Fibroblast of villous mesenchyme (primary cell): ENCODE measurements at regions not wholly inside any gene's neighbourhood (a gene's known extent, or its start where the extent isn't known, plus 50 kb on each side); places are given as distances from the start of the nearest gene placed in this dataset.

ENCODE experiments used
- DNase-seq: peaks from one replicate; pipeline ENCODE4 v3.0.0-alpha.2; 2010; ENCODE audit warnings: low read depth
- H3K4me3 ChIP-seq: 2 replicates; pipeline ENCODE4 v1.5.1; 2011; ENCODE audit warnings: low read depth, mild to moderate bottlenecking, low read length
- TF ChIP-seq, protein P1 (sequence below): IDR thresholded peaks from 2 replicates; pipeline ENCODE4 v1.5.1; 2012; ENCODE audit warnings: low read depth, mild to moderate bottlenecking, low read length; ENCODE audit not compliant: insufficient read depth

DNA sequence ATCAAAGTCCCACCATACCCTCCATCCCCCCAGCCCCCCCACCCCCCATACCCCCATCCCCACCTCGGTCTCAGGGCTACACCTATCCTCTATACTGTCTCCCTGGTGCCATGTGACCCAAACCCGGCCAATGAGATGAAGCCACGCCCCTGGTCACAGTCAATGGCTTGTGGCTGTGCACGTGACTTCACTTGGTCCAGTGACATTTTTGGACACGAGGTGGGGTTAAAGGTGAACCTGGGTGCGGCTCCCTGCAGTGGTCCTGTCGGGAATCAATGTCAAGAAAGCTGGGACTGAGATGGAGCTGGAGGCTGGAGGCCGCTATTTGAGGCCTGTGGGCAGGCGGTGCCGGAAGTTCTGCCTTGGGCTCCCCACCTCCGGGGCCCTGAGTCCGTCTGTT, 100.7 kb upstream of the MAP1LC3B2 start:
- H3K4me3 ChIP-seq: no peak overlapping the region
- TF ChIP-seq, protein P1, sequence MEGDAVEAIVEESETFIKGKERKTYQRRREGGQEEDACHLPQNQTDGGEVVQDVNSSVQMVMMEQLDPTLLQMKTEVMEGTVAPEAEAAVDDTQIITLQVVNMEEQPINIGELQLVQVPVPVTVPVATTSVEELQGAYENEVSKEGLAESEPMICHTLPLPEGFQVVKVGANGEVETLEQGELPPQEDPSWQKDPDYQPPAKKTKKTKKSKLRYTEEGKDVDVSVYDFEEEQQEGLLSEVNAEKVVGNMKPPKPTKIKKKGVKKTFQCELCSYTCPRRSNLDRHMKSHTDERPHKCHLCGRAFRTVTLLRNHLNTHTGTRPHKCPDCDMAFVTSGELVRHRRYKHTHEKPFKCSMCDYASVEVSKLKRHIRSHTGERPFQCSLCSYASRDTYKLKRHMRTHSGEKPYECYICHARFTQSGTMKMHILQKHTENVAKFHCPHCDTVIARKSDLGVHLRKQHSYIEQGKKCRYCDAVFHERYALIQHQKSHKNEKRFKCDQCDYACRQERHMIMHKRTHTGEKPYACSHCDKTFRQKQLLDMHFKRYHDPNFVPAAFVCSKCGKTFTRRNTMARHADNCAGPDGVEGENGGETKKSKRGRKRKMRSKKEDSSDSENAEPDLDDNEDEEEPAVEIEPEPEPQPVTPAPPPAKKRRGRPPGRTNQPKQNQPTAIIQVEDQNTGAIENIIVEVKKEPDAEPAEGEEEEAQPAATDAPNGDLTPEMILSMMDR: no peak
- no peak for DNase-seq

DNA sequence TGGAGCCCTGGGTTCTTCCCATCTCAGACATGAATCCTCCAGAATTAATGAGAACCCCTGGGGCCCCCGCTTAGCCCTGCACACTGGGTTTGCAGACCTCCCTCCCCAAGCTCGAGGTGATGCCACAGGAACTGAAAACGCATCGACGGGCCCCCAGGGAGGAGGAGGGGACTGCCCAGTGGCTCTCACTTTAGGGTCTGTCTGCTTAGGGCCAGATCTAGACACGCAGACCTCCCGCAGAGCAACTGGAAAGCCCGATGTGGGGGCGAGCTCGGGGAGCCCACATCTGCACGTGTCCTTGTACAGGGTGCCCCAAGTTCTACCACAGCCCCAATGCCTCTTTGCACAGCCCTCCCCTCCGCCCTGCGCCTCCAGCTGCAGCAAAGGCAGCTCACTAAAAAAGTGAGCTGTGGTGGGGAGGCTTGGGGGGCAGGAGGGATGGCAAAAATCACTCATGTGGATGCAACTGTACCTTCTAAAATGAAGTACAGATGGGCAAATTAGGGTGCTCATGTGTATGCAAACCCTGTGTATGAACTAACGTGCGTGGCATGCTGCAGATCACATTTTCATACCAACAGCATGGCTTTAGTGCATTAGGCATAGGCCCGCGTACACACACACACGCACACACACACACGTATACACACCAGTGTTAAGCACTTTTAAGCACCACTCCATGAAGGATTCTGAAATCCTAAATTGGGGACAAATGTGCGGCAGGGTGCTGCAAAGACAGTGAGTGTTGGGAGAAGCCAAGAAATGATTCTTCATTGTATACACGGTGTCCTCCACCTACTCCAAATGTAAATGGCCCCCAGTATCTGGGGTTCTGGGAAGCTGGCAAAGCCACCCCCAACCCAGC, 99.9 kb upstream of the MAP1LC3B2 start:
- no peak for DNase-seq
- TF ChIP-seq, protein P1: no peak
- no peak overlapping the region for H3K4me3 ChIP-seq

DNA sequence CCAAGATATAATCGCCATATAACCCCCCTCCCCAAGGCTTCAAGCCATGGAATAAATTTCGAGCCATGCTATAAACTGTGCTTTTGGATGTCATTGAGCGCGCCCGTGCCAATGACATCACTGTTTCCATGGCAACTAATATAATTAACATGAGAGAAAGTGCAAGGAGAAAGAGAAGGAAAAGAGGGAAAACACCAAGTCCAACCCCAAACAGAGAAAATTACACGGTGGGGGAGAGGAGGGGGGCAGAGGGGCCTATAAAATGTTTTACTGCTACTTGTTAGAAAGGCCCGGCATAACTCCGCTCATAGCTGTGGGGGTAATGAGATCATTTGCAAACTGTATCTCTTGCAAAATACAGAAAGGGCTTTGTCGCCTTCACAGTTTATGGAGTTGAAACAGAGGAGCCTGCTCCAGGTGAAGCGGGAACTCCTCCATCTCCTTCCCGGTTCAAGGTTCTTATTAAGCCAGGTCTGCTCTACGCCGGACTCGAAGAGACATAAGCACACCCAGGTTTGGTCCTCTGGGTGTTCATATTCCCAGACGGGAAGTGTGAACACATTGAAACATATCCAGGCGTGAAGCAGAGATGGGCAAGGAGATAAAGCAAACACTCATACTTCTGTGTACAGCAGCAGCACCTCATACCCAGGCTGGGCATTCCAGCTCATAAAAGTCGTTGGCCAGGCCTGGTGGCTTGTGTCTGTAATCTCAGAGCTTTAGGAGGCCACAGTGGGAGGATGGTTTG, 99.1 kb upstream of the MAP1LC3B2 start:
- no peak overlapping the region for H3K4me3 ChIP-seq
- TF ChIP-seq, protein P1: no peak
- DNase-seq: peak; percentile 16

DNA sequence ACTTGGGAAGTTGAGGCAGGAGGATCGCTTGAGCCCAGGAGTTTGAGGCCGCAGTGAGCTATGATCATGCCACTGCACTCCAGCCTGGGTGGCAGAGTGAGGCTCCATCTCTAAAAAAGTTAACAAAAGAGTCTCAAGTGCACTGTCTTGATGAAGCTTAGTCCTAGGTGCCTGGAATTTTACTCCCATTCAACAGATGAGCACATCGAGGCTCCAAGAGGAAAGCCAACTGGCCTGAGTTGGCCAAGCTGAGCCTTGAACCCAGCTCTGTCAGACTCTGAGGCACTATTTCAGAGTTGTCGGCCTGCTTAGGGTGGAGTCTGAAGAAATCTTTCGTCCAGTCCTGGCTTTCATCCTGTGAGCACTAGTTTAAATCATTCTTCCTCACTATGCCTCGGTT, 98.1 kb upstream of the MAP1LC3B2 start:
- no peak overlapping the region for H3K4me3 ChIP-seq
- no peak for DNase-seq
- TF ChIP-seq, protein P1: no peak

DNA sequence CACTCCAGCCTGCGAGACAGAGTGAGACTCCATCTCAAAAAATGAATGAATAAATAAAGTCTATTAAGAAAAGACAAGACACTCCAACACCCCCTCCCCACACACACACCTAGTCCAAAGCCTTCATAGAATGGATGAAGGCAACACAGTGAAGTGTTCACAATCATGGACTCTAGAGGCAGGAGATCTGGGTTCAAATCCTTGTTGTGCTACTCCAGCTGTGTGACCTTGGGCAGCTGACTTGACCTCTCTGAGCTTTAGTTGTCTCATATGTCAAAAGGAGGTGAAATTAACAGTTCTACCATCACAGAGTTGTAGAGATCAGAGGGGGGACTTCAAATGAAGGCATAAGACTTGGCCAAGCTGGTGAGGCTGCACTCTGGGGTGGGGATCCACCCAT, 95.8 kb upstream of the MAP1LC3B2 start:
- TF ChIP-seq, protein P1: no peak
- H3K4me3 ChIP-seq: no peak overlapping the region
- no peak for DNase-seq

DNA sequence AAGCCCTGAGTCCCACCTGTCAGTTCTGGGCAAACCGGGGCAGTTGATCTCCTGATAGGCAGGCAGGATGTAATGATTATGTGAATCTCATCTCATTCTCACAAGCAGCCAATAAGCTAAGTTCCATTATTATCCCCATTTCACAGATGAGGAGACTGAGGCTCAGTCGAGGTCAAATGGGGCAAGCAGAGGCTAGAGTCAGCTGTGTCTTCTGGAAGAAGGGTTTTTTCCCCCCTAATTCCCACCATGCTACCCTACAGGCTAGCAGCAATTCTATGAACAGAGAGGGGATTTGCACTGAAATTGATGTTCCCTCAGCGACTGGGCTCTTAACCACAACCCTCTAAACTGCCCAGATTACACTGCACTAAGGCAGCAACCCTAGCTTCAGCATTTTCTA, 93.8 kb upstream of the MAP1LC3B2 start:
- DNase-seq: no peak
- H3K4me3 ChIP-seq: no peak overlapping the region
- TF ChIP-seq, protein P1: no peak
